ENCODE measurements at regions not wholly inside any gene's neighbourhood (a gene's known extent, or its start where the extent isn't known, plus 50 kb on each side); places are given as distances from the start of the nearest gene placed in this dataset.

DNA sequence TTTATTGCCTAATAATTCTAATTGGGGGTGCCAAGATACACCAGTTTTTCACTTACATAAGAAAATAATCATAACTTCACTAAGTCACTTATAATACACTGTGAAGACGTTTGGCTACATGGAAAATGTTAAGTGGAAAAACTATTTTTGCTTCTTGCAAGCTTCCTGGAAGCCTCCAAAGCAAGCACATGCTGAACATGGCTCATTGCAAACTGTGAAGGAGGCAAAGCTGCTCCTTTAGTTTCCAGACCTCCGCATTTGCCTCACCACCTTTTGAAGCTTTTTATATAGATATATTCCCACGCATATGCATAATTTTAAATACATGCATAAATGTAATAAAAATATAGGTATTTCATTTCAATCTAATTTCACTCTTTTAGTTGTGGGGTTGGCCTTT is 285.6 kb upstream of the PRDM9 start:
- TF ChIP-seq CTCF (IDR thresholded peaks at IDR 0.05), result no peak
- intact Hi-C loops (cut with DNase I), result no loop called here
- Histone ChIP-seq H3K27ac (no peak overlapping the region), H3K9me3 (no peaks in the 10 kb centered on the region), H3K27me3 (no peaks in the 10 kb centered on the region), H3K36me3 (no peaks in the 10 kb centered on the region), H3K9ac (ENCODE audit: low read depth in 2 of 2, low read length in 2 of 2) (no peak overlapping the region), H3K4me3 (no peak overlapping the region), H3K4me1 (no peaks in the 10 kb centered on the region)
- no peak for DNase-seq

DNA sequence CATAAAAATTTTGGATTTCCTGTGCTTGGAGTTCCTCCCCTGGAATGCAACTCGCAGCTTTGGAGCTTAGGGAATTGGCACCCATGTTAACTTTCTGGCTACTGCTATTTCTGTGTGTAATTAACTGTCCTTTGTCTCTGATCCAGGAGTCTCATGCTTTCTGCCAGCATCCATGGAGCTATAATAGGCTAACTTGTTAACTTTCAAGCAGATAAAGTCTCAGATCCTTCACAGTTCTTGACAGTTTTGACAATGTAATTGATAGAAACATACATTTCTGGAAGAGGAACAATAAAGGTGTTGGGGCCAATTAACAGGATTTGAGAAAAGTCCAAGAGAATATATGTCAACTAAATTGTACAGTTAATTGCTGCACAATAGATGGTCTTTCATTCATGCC is 290.2 kb upstream of the PRDM9 start:
- no peaks in the 10 kb centered on the region for H3K9me3 ChIP-seq
- no peaks in the 10 kb centered on the region for H3K36me3 ChIP-seq
- no peak overlapping the region for H3K9ac ChIP-seq (ENCODE audit: low read depth in 2 of 2, low read length in 2 of 2)
- H3K27ac ChIP-seq, result no peak overlapping the region
- H3K4me1 ChIP-seq, result no peaks in the 10 kb centered on the region
- no peak for DNase-seq
- H3K4me3 ChIP-seq, result no peak overlapping the region
- no peaks in the 10 kb centered on the region for H3K27me3 ChIP-seq
- intact Hi-C loops (cut with DNase I), result no loop called here
- no peak for TF ChIP-seq CTCF (IDR thresholded peaks at IDR 0.05)

DNA sequence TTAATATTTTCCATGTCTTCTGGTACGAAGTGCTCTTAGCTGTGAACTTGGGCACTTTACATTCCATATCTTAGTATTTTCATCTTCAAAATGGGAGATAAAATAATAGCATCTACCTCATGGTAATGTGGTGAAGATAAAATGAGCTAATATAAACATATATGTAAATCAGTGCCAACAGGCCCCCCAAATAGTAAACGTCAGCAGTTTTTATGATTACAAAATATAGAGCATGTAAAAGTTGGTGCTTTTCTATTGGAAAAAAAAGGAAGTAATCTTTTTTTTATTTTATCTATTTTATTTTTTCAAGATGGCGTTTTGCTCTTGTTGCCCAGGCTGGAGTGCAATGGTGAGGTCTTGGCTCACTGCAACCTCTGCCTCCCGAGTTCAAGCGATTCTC is 291.1 kb upstream of the PRDM9 start:
- H3K4me3 ChIP-seq, result no peak overlapping the region
- no peak overlapping the region for H3K27ac ChIP-seq
- no peaks in the 10 kb centered on the region for H3K4me1 ChIP-seq
- intact Hi-C loops (cut with DNase I), result no loop called here
- no peak overlapping the region for H3K9ac ChIP-seq (ENCODE audit: low read depth in 2 of 2, low read length in 2 of 2)
- H3K27me3 ChIP-seq, result no peaks in the 10 kb centered on the region
- TF ChIP-seq CTCF (IDR thresholded peaks at IDR 0.05), result no peak
- H3K36me3 ChIP-seq, result no peaks in the 10 kb centered on the region
- no peak for DNase-seq
- H3K9me3 ChIP-seq, result no peaks in the 10 kb centered on the region

DNA sequence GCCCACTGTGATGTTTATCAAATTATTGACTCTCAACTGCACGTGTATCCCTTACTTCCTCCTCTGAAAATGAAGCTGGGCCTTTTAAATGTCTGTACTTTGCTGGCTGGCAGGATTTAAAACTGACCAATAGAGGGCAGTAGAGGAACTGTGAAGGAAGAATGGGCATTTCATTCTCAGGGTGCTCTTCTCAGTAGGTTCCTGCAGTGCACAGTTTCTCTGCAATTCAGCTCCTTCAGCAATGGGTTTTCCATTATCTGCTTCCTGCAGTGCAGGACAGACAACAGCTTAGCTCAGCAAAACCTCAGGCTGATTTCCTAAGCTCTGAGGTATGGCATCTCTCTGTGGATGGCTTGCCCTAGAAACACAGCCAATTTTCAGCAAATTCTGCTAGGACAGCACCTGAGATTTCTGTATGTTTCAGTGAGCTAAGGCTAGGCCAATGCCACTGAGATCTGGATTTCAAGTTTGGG is 298.4 kb upstream of the PRDM9 start:
- Histone ChIP-seq H3K4me3 (no peak overlapping the region), H3K27ac (no peak overlapping the region), H3K36me3 (no peaks in the 10 kb centered on the region), H3K27me3 (no peaks in the 10 kb centered on the region), H3K9ac (ENCODE audit: low read depth in 2 of 2, low read length in 2 of 2) (no peak overlapping the region), H3K9me3 (no peaks in the 10 kb centered on the region), H3K4me1 (no peaks in the 10 kb centered on the region)
- intact Hi-C loops (cut with DNase I), result no loop called here
- TF ChIP-seq CTCF (IDR thresholded peaks at IDR 0.05), result peak; percentile 15
- no peak for DNase-seq

DNA sequence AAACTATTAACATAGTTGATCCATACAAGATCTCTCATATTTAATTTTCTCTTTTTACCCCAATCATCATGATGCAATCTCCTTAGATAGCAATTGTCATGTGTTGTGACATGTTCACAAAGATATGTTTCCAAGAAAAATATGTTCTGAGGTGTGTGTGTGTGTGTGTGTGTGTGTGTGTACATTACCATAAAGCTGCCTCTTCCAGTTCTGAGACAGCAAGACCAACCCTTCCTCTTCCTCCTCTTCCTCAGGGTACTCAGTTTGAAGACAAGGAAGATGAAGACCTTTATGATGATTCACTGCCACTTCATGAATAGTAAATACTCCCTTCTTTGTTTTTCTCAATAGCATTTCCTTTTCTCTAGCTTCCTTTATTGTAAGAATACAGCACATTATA is 303.3 kb upstream of the PRDM9 start:
- H3K9ac ChIP-seq (ENCODE audit: low read depth in 2 of 2, low read length in 2 of 2), result no peak overlapping the region
- intact Hi-C loops (cut with DNase I), result no loop called here

More for the DNA sequence above, 303.3 kb upstream of the PRDM9 start:
- no peak for TF ChIP-seq CTCF (IDR thresholded peaks at IDR 0.05)
- no peaks in the 10 kb centered on the region for H3K9me3 ChIP-seq
- no peaks in the 10 kb centered on the region for H3K36me3 ChIP-seq
- no peak overlapping the region for H3K4me3 ChIP-seq
- no peaks in the 10 kb centered on the region for H3K27me3 ChIP-seq
- no peaks in the 10 kb centered on the region for H3K4me1 ChIP-seq
- no peak overlapping the region for H3K27ac ChIP-seq
- no peak for DNase-seq

Data from colonic mucosa (tissue), 4 donors.